ENCODE measurements at regions not wholly inside any gene's neighbourhood (a gene's known extent, or its start where the extent isn't known, plus 50 kb on each side); places are given as distances from the start of the nearest gene placed in this dataset.

GRCh38 chr6:77173472-77174074, 289.7 kb downstream of the HTR1B start:
- no peaks in the 10 kb centered on the region for H3K9me3 ChIP-seq (ENCODE audit: control insufficient read depth in 2 of 3, low read length in 3 of 3)
- ChIA-PET POLR2A (no interaction called here), CTCF (no interaction called here)
- H3K9me3 Mint-ChIP-seq: peaks cover 0 to 42% (median 17%) of the 10 kb centered on the region in 11 donors
- no peaks in the 10 kb centered on the region for H3K4me1 ChIP-seq (ENCODE audit: control insufficient read depth in 2 of 2, insufficient read depth in 2 of 2, low read length in 2 of 2)
- DNase-seq (no peak), ATAC-seq (no peak)
- H3K4me3 ChIP-seq (ENCODE audit: low read length): no peak overlapping the region
- no peak overlapping the region for H3K27ac Mint-ChIP-seq
- intact Hi-C loops (cut with micrococcal nuclease): no loop called here
- H3K4me1 Mint-ChIP-seq: no peaks in the 10 kb centered on the region
- H3K36me3 ChIP-seq (ENCODE audit: control insufficient read depth in 2 of 3, insufficient read depth in 3 of 3, low read length in 3 of 3): no peaks in the 10 kb centered on the region
- H3K27me3 Mint-ChIP-seq: no peaks in the 10 kb centered on the region
- no peaks in the 10 kb centered on the region for H3K27me3 ChIP-seq (ENCODE audit: control insufficient read depth in 2 of 2, insufficient read depth in 2 of 2, low read length in 2 of 2)
- no peak overlapping the region for H3K4me3 Mint-ChIP-seq
- peaks cover 0 to 4% (median 0%) of the 10 kb centered on the region in 5 donors for H3K36me3 Mint-ChIP-seq
- no peak overlapping the region for H3K27ac ChIP-seq (ENCODE audit: low read depth, low read length)

DNA sequence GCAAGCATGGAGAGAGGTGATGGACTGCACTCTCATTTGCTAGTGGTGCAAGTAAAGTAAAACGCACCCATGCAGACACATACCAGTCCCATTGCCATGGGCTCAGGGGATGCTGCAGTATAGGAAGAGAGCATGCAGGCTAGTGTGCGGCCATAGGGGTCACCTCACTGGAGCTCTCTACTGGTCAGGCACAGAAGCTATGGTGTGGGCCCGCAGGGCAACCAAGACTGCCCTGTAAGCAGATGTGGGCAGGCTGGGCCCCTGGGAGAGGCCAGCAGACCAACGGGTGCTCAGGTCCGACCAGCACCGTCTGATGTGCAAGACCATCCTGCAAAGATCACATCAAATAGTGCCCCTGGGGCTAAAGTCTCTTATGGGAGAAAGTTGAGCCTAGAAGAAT, 290.7 kb downstream of the HTR1B start:
- Mint-ChIP-seq H3K9me3 (peaks cover 0 to 40% (median 14%) of the 10 kb centered on the region in 11 donors), H3K4me3 (no peak overlapping the region), H3K36me3 (peaks cover 0 to 7% (median 0%) of the 10 kb centered on the region in 5 donors), H3K27ac (no peak overlapping the region), H3K4me1 (no peaks in the 10 kb centered on the region), H3K27me3 (no peaks in the 10 kb centered on the region)
- Histone ChIP-seq H3K27ac (ENCODE audit: low read depth, low read length) (no peak overlapping the region), H3K4me1 (ENCODE audit: control insufficient read depth in 2 of 2, insufficient read depth in 2 of 2, low read length in 2 of 2) (no peaks in the 10 kb centered on the region), H3K4me3 (ENCODE audit: low read length) (no peak overlapping the region), H3K9me3 (ENCODE audit: control insufficient read depth in 2 of 3, low read length in 3 of 3) (no peaks in the 10 kb centered on the region), H3K27me3 (ENCODE audit: control insufficient read depth in 2 of 2, insufficient read depth in 2 of 2, low read length in 2 of 2) (no peaks in the 10 kb centered on the region), H3K36me3 (ENCODE audit: control insufficient read depth in 2 of 3, insufficient read depth in 3 of 3, low read length in 3 of 3) (no peaks in the 10 kb centered on the region)
- ChIA-PET POLR2A (no interaction called here), CTCF (no interaction called here)
- DNase-seq (no peak), ATAC-seq (peak; percentile 20)
- intact Hi-C loops (cut with micrococcal nuclease): no loop called here

- no peaks in the 10 kb centered on the region for H3K27me3 Mint-ChIP-seq
- CTCF ChIA-PET: no interaction called here
- Histone ChIP-seq H3K27me3 (ENCODE audit: control insufficient read depth in 2 of 2, insufficient read depth in 2 of 2, low read length in 2 of 2) (no peaks in the 10 kb centered on the region), H3K27ac (ENCODE audit: low read depth, low read length) (no peak overlapping the region), H3K4me1 (ENCODE audit: control insufficient read depth in 2 of 2, insufficient read depth in 2 of 2, low read length in 2 of 2) (no peaks in the 10 kb centered on the region), H3K4me3 (ENCODE audit: low read length) (no peak overlapping the region), H3K9me3 (ENCODE audit: control insufficient read depth in 2 of 3, low read length in 3 of 3) (no peaks in the 10 kb centered on the region), H3K36me3 (ENCODE audit: control insufficient read depth in 2 of 3, insufficient read depth in 3 of 3, low read length in 3 of 3) (no peaks in the 10 kb centered on the region)
- DNase-seq (no peak), ATAC-seq (no peak)
- no peaks in the 10 kb centered on the region for H3K36me3 Mint-ChIP-seq
- no peak overlapping the region for H3K27ac Mint-ChIP-seq
- intact Hi-C loops (cut with micrococcal nuclease): no loop called here
- H3K4me1 Mint-ChIP-seq: no peaks in the 10 kb centered on the region
- no peak overlapping the region for H3K4me3 Mint-ChIP-seq
- POLR2A ChIA-PET: no interaction called here
- H3K9me3 Mint-ChIP-seq: peaks cover 2 to 24% (median 4%) of the 10 kb centered on the region in 11 donors
Measured at GRCh38 chr6:77159730-77160129, 303.6 kb downstream of the HTR1B start.

GRCh38 chr6:77151241-77151640, 312.1 kb downstream of the HTR1B start:
- Histone ChIP-seq H3K9me3 (ENCODE audit: control insufficient read depth in 2 of 3, low read length in 3 of 3) (no peaks in the 10 kb centered on the region), H3K27ac (ENCODE audit: low read depth, low read length) (no peak overlapping the region), H3K4me3 (ENCODE audit: low read length) (no peak overlapping the region), H3K27me3 (ENCODE audit: control insufficient read depth in 2 of 2, insufficient read depth in 2 of 2, low read length in 2 of 2) (no peaks in the 10 kb centered on the region), H3K36me3 (ENCODE audit: control insufficient read depth in 2 of 3, insufficient read depth in 3 of 3, low read length in 3 of 3) (no peaks in the 10 kb centered on the region), H3K4me1 (ENCODE audit: control insufficient read depth in 2 of 2, insufficient read depth in 2 of 2, low read length in 2 of 2) (no peaks in the 10 kb centered on the region)
- ChIA-PET CTCF (no interaction called here), POLR2A (no interaction called here)
- no peaks in the 10 kb centered on the region for H3K27me3 Mint-ChIP-seq
- no peak overlapping the region for H3K27ac Mint-ChIP-seq
- no peaks in the 10 kb centered on the region for H3K36me3 Mint-ChIP-seq
- no peak for ATAC-seq
- no peak overlapping the region for H3K4me3 Mint-ChIP-seq
- intact Hi-C loops (cut with micrococcal nuclease): no loop called here
- DNase-seq: no peak
- peaks cover 0 to 16% (median 2%) of the 10 kb centered on the region in 11 donors for H3K9me3 Mint-ChIP-seq
- H3K4me1 Mint-ChIP-seq: no peaks in the 10 kb centered on the region

GRCh38 chr6:77150736-77151135, 312.6 kb downstream of the HTR1B start:
- H3K4me1 Mint-ChIP-seq: no peaks in the 10 kb centered on the region
- no peak overlapping the region for H3K27ac ChIP-seq (ENCODE audit: low read depth, low read length)
- H3K9me3 ChIP-seq (ENCODE audit: control insufficient read depth in 2 of 3, low read length in 3 of 3): no peaks in the 10 kb centered on the region
- intact Hi-C loops (cut with micrococcal nuclease): no loop called here
- ChIA-PET POLR2A (no interaction called here), CTCF (no interaction called here)
- no peaks in the 10 kb centered on the region for H3K4me1 ChIP-seq (ENCODE audit: control insufficient read depth in 2 of 2, insufficient read depth in 2 of 2, low read length in 2 of 2)
- no peak overlapping the region for H3K27ac Mint-ChIP-seq
- no peaks in the 10 kb centered on the region for H3K27me3 ChIP-seq (ENCODE audit: control insufficient read depth in 2 of 2, insufficient read depth in 2 of 2, low read length in 2 of 2)
- no peak overlapping the region for H3K4me3 Mint-ChIP-seq
- no peaks in the 10 kb centered on the region for H3K27me3 Mint-ChIP-seq
- ATAC-seq (no peak), DNase-seq (no peak)
- H3K36me3 Mint-ChIP-seq: no peaks in the 10 kb centered on the region
- H3K4me3 ChIP-seq (ENCODE audit: low read length): no peak overlapping the region
- H3K36me3 ChIP-seq (ENCODE audit: control insufficient read depth in 2 of 3, insufficient read depth in 3 of 3, low read length in 3 of 3): no peaks in the 10 kb centered on the region
- peaks cover 0 to 12% (median 2%) of the 10 kb centered on the region in 11 donors for H3K9me3 Mint-ChIP-seq

GRCh38 chr6:77145244-77145643, 318.0 kb downstream of the HTR1B start:
- H3K9me3 ChIP-seq (ENCODE audit: control insufficient read depth in 2 of 3, low read length in 3 of 3): no peaks in the 10 kb centered on the region
- H3K27me3 ChIP-seq (ENCODE audit: control insufficient read depth in 2 of 2, insufficient read depth in 2 of 2, low read length in 2 of 2): no peaks in the 10 kb centered on the region
- H3K36me3 ChIP-seq (ENCODE audit: control insufficient read depth in 2 of 3, insufficient read depth in 3 of 3, low read length in 3 of 3): no peaks in the 10 kb centered on the region
- no peaks in the 10 kb centered on the region for H3K27me3 Mint-ChIP-seq
- DNase-seq (no peak), ATAC-seq (no peak)
- POLR2A ChIA-PET: no interaction called here
- no peak overlapping the region for H3K4me3 Mint-ChIP-seq
- H3K4me1 Mint-ChIP-seq: no peaks in the 10 kb centered on the region
- H3K4me1 ChIP-seq (ENCODE audit: control insufficient read depth in 2 of 2, insufficient read depth in 2 of 2, low read length in 2 of 2): no peaks in the 10 kb centered on the region
- no peak overlapping the region for H3K27ac Mint-ChIP-seq
- H3K36me3 Mint-ChIP-seq: no peaks in the 10 kb centered on the region
- CTCF ChIA-PET: no interaction called here
- peaks cover 0 to 13% (median 0%) of the 10 kb centered on the region in 11 donors for H3K9me3 Mint-ChIP-seq
- H3K27ac ChIP-seq (ENCODE audit: low read depth, low read length): no peak overlapping the region
- intact Hi-C loops (cut with micrococcal nuclease): no loop called here
- H3K4me3 ChIP-seq (ENCODE audit: low read length): no peak overlapping the region

DNA sequence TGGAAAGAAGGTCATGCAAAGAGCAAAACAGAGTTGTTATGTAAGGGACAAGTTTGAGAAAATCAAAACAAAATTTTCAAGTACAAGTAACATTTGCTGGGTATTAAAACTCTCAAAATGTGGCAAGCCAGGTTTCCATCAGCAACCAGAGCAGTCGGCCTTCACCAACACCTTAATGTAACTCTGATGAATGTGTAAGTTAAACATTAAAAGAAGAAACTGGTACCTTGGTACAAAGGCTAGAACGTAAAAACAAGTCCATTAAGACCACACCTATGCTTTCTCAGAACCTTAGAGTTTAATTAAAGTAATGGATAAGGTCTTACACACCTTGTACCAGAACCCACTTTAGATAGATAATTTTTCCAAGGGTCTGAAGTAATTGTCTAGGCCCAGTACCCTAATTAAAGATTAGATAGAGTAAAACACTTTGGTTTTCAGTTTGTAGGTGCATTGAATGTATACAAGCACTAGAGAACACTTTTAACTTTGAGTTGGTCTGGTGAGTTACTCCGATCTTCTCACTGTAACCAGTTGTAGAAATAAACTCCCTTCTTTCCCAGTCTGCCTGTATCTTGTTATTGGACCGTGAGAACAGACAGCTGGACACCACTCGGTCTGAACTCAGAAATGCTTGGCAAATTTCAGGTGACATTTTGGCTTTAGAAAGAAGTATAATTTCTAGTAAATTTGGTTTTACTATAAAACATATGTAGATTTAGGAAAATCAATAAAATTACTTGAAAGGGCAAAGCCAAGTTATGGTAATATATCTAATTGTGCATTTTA, 319.4 kb downstream of the HTR1B start:
- no peaks in the 10 kb centered on the region for H3K36me3 Mint-ChIP-seq
- ChIA-PET CTCF (no interaction called here), POLR2A (no interaction called here)
- no peaks in the 10 kb centered on the region for H3K9me3 ChIP-seq (ENCODE audit: control insufficient read depth in 2 of 3, low read length in 3 of 3)
- H3K4me3 Mint-ChIP-seq: no peak overlapping the region
- no peak overlapping the region for H3K27ac ChIP-seq (ENCODE audit: low read depth, low read length)
- H3K27me3 Mint-ChIP-seq: no peaks in the 10 kb centered on the region
- H3K4me3 ChIP-seq (ENCODE audit: low read length): no peak overlapping the region
- H3K4me1 Mint-ChIP-seq: no peaks in the 10 kb centered on the region
- DNase-seq (no peak), ATAC-seq (no peak)
- intact Hi-C loops (cut with micrococcal nuclease): no loop called here
- H3K9me3 Mint-ChIP-seq: peaks cover 0 to 13% (median 0%) of the 10 kb centered on the region in 11 donors
- no peaks in the 10 kb centered on the region for H3K36me3 ChIP-seq (ENCODE audit: control insufficient read depth in 2 of 3, insufficient read depth in 3 of 3, low read length in 3 of 3)
- no peaks in the 10 kb centered on the region for H3K27me3 ChIP-seq (ENCODE audit: control insufficient read depth in 2 of 2, insufficient read depth in 2 of 2, low read length in 2 of 2)
- no peak overlapping the region for H3K27ac Mint-ChIP-seq
- H3K4me1 ChIP-seq (ENCODE audit: control insufficient read depth in 2 of 2, insufficient read depth in 2 of 2, low read length in 2 of 2): no peaks in the 10 kb centered on the region
